SU-DHL-6 (cell line): ENCODE measurements at regions not wholly inside any gene's neighbourhood (a gene's known extent, or its start where the extent isn't known, plus 50 kb on each side); places are given as distances from the start of the nearest gene placed in this dataset.

Experiments used
- H2AFZ ChIP-seq: fragments of 200-600 bp; sonication (generic); 2 replicates; pipeline ENCODE4 v1.6.1; 2014; ENCODE audit warnings: low read depth, mild to moderate bottlenecking, moderate library complexity, mixed read lengths, antibody characterized with exemption, low read length; ENCODE audit not compliant: severe bottlenecking
- H3F3A ChIP-seq: fragments of 200-600 bp; shearing (Covaris generic); 2 replicates; pipeline ENCODE4 v1.6.0; 2016; ENCODE audit warnings: antibody characterized with exemption, mild to moderate bottlenecking; ENCODE audit not compliant: insufficient read depth
- H3K27ac ChIP-seq: fragments of 200-600 bp; sonication (generic); 2 replicates; pipeline ENCODE4 v1.5.1; 2016; ENCODE audit warnings: low read depth, mild to moderate bottlenecking, low read length, moderate library complexity, mixed read lengths
- H3K27me3 ChIP-seq: fragments of 200-600 bp; sonication (generic), shearing (Covaris generic); 2 replicates; pipeline ENCODE4 v1.6.0; 2014; ENCODE audit warnings: mild to moderate bottlenecking, low read length
- H3K36me3 ChIP-seq: fragments of 200-600 bp; sonication (generic); 2 replicates; pipeline ENCODE4 v1.6.1; 2014; ENCODE audit warnings: mild to moderate bottlenecking, low read length, mixed read lengths
- H3K4me2 ChIP-seq: fragments of 300-600, 200-600 bp; shearing (Covaris generic), sonication (generic); 2 replicates; pipeline ENCODE4 v1.6.0; 2014; ENCODE audit warnings: low read length, low read depth, mild to moderate bottlenecking; ENCODE audit not compliant: poor library complexity, severe bottlenecking
- H3K4me3 ChIP-seq: fragments of 200-600 bp; sonication (generic); 2 replicates; pipeline ENCODE4 v1.5.1; 2014; ENCODE audit warnings: antibody characterized with exemption, low read length, mild to moderate bottlenecking, mixed read lengths; ENCODE audit not compliant: insufficient read depth, poor library complexity, severe bottlenecking
- H3K79me2 ChIP-seq: fragments of 200-600 bp; sonication (generic); 2 replicates; pipeline ENCODE4 v1.6.1; 2014; ENCODE audit warnings: mild to moderate bottlenecking, low read length, moderate library complexity; ENCODE audit not compliant: insufficient read depth
- H3K9ac ChIP-seq: fragments of 200-600 bp; sonication (generic); 2 replicates; pipeline ENCODE4 v1.7.0; 2014; ENCODE audit warnings: mild to moderate bottlenecking, low read length
- H3K9me2 ChIP-seq: fragments of 200-600 bp; sonication (generic); replicated peaks from 2 replicates; pipeline ENCODE4 v1.6.1; 2014; ENCODE audit warnings: low read length; ENCODE audit not compliant: insufficient read depth
- H3K9me3 ChIP-seq: fragments of 200-600 bp; sonication (generic); 2 replicates; pipeline ENCODE4 v1.6.1; 2014; ENCODE audit warnings: low read length, mixed read lengths; ENCODE audit not compliant: insufficient read depth
- H4K20me1 ChIP-seq: fragments of 200-600 bp; sonication (generic); 2 replicates; pipeline ENCODE4 v1.6.1; 2014; ENCODE audit warnings: low read depth, mild to moderate bottlenecking, antibody characterized with exemption, low read length, moderate library complexity, mixed read lengths
- CTCF ChIP-seq: fragments of 200-600 bp; sonication (generic); IDR thresholded peaks from one replicate; pipeline ENCODE4 v1.5.1; 2017; ENCODE audit warnings: antibody characterized with exemption, mild to moderate bottlenecking, low read length, moderate library complexity; ENCODE audit not compliant: insufficient read depth, poor library complexity, severe bottlenecking
- EZH2phosphoT487 ChIP-seq: fragments of 200-600 bp; sonication (generic), shearing (Covaris generic); conservative IDR thresholded peaks from 2 replicates; pipeline ENCODE4 v1.6.1; 2018; ENCODE audit warnings: mild to moderate bottlenecking, antibody characterized with exemption, low read length, moderate library complexity, mixed read lengths

- H3K9me2 ChIP-seq = no peaks in the 10 kb centered on the region
- H3K4me2 ChIP-seq = no peak overlapping the region
- H4K20me1 ChIP-seq = no peaks in the 10 kb centered on the region
- no peak overlapping the region for H3K9ac ChIP-seq
- no peak overlapping the region for H2AFZ ChIP-seq
- no peaks in the 10 kb centered on the region for H3K79me2 ChIP-seq
- no peaks in the 10 kb centered on the region for H3F3A ChIP-seq
- H3K27me3 ChIP-seq = no peaks in the 10 kb centered on the region
- no peak overlapping the region for H3K4me3 ChIP-seq
- no peak for TF ChIP-seq EZH2phosphoT487
- no peak for TF ChIP-seq CTCF
- H3K27ac ChIP-seq = no peak overlapping the region
- no peaks in the 10 kb centered on the region for H3K9me3 ChIP-seq
- no peaks in the 10 kb centered on the region for H3K36me3 ChIP-seq
Observed at GRCh38 chr15:62807539-62808130, 234.9 kb upstream of the TPM1 start.

- Histone ChIP-seq H3K4me3 (no peak overlapping the region), H3K9me3 (no peaks in the 10 kb centered on the region), H3K27ac (no peak overlapping the region), H3K9me2 (no peaks in the 10 kb centered on the region), H2AFZ (no peak overlapping the region), H4K20me1 (no peaks in the 10 kb centered on the region), H3K9ac (no peak overlapping the region), H3F3A (no peaks in the 10 kb centered on the region), H3K36me3 (no peaks in the 10 kb centered on the region), H3K79me2 (no peaks in the 10 kb centered on the region), H3K27me3 (no peaks in the 10 kb centered on the region), H3K4me2 (no peak overlapping the region)
- no peak for TF ChIP-seq EZH2phosphoT487
- TF ChIP-seq CTCF = no peak
Observed at GRCh38 chr15:62809115-62809967, 233.2 kb upstream of the TPM1 start.

- Histone ChIP-seq H3K27ac (no peak overlapping the region), H3K36me3 (no peaks in the 10 kb centered on the region), H3K9ac (no peak overlapping the region), H3K4me3 (no peak overlapping the region), H3K27me3 (no peaks in the 10 kb centered on the region), H3K4me2 (no peak overlapping the region), H2AFZ (no peak overlapping the region), H3K9me2 (no peaks in the 10 kb centered on the region), H4K20me1 (no peaks in the 10 kb centered on the region), H3F3A (no peaks in the 10 kb centered on the region), H3K79me2 (no peaks in the 10 kb centered on the region), H3K9me3 (no peaks in the 10 kb centered on the region)
- TF ChIP-seq EZH2phosphoT487 (no peak), CTCF (no peak)
Observed at GRCh38 chr15:62809968-62810260, 232.6 kb upstream of the TPM1 start.
